Skin epidermis (tissue), 12 donors: ENCODE measurements at regions not wholly inside any gene's neighbourhood (a gene's known extent, or its start where the extent isn't known, plus 50 kb on each side); places are given as distances from the start of the nearest gene placed in this dataset.
"Not testable (repeated sequence)": the region's sequence is repeated elsewhere in the genome, so short reads cannot be mapped to it uniquely, and the experiment has no call there.

Source experiments
- H3K27ac ChIP-seq, 21 experiments: fragments of 200-600 bp; sonication (generic) in 11 of 21; one replicate each; pipeline ENCODE4 v1.5.0; 2020; ENCODE audit warnings: mild to moderate bottlenecking in 3 of 21, inconsistent platforms in 2 of 21, moderate library complexity in 2 of 21
- H3K4me3 ChIP-seq, 7 experiments: fragments of 200-600 bp; sonication (generic) in 2 of 7; one replicate each; pipeline ENCODE4 v1.5.0; 2020; ENCODE audit warnings: inconsistent platforms in 2 of 7, mild to moderate bottlenecking in 2 of 7, moderate library complexity in 1 of 7

- Histone ChIP-seq H3K4me3 (no peak overlapping the region), H3K27ac (no peak overlapping the region)
These were observed 107.2 kb upstream of the WDR1 start for GRCh38 chr4:10223782-10224181.

GRCh38 chr4:10213481-10213880 is 96.9 kb upstream of the WDR1 start:
- H3K4me3 ChIP-seq, H3K27ac ChIP-seq: not testable (repeated sequence)

- no peak overlapping the region for H3K27ac ChIP-seq
- H3K4me3 ChIP-seq: no peak overlapping the region
These were observed 96.3 kb upstream of the WDR1 start for GRCh38 chr4:10212901-10213300.

- Histone ChIP-seq H3K4me3 (no peak overlapping the region), H3K27ac (no peak overlapping the region)
These were observed 95.8 kb upstream of the WDR1 start for GRCh38 chr4:10212400-10212799.

- no peak overlapping the region for H3K4me3 ChIP-seq
These were observed 90.5 kb upstream of the WDR1 start for GRCh38 chr4:10207116-10207515.

GRCh38 chr4:10205223-10205622 is 88.6 kb upstream of the WDR1 start:
- H3K27ac ChIP-seq: no peak overlapping the region
- no peak overlapping the region for H3K4me3 ChIP-seq

More at GRCh38 chr4:10207116-10207515, 90.5 kb upstream of the WDR1 start:
- no peak overlapping the region for H3K27ac ChIP-seq

GRCh38 chr4:10204401-10205058 is 87.9 kb upstream of the WDR1 start:
- no peak overlapping the region for H3K27ac ChIP-seq
- no peak overlapping the region for H3K4me3 ChIP-seq

GRCh38 chr4:10203851-10204250 is 87.3 kb upstream of the WDR1 start:
- Histone ChIP-seq H3K27ac (no peak overlapping the region), H3K4me3 (no peak overlapping the region)

GRCh38 chr4:10201381-10202223 is 85.0 kb upstream of the WDR1 start:
- H3K4me3 ChIP-seq: no peak overlapping the region
- H3K27ac ChIP-seq: no peak overlapping the region

- Histone ChIP-seq H3K4me3 (no peak overlapping the region), H3K27ac (no peak overlapping the region)
These were observed 84.3 kb upstream of the WDR1 start for GRCh38 chr4:10200869-10201268.

- H3K4me3 ChIP-seq: no peak overlapping the region
- no peak overlapping the region for H3K27ac ChIP-seq
These were observed 81.8 kb upstream of the WDR1 start for GRCh38 chr4:10198365-10198764.

- Histone ChIP-seq H3K4me3 (no peak overlapping the region), H3K27ac (no peak overlapping the region)
These were observed 81.4 kb upstream of the WDR1 start for GRCh38 chr4:10197952-10198351.

- no peak overlapping the region for H3K4me3 ChIP-seq
- H3K27ac ChIP-seq: no peak overlapping the region
These were observed 79.6 kb upstream of the WDR1 start for GRCh38 chr4:10196191-10196590.

- H3K27ac ChIP-seq: no peak overlapping the region
- H3K4me3 ChIP-seq: no peak overlapping the region
These were observed 75.7 kb upstream of the WDR1 start for GRCh38 chr4:10192331-10192730.

GRCh38 chr4:10188400-10189004 is 71.9 kb upstream of the WDR1 start:
- H3K4me3 ChIP-seq: no peak overlapping the region

GRCh38 chr4:10186228-10187214 is 69.9 kb upstream of the WDR1 start:
- Histone ChIP-seq H3K4me3 (no peak overlapping the region), H3K27ac (no peak overlapping the region)

More at GRCh38 chr4:10188400-10189004, 71.9 kb upstream of the WDR1 start:
- H3K27ac ChIP-seq: no peak overlapping the region

GRCh38 chr4:10185518-10186227 is 69.1 kb upstream of the WDR1 start:
- Histone ChIP-seq H3K27ac (no peak overlapping the region), H3K4me3 (no peak overlapping the region)

GRCh38 chr4:10184501-10184938 is 67.9 kb upstream of the WDR1 start:
- no peak overlapping the region for H3K27ac ChIP-seq
- H3K4me3 ChIP-seq: no peak overlapping the region

GRCh38 chr4:10184041-10184440 is 67.4 kb upstream of the WDR1 start:
- no peak overlapping the region for H3K27ac ChIP-seq
- no peak overlapping the region for H3K4me3 ChIP-seq
